ENCODE measurements at regions not wholly inside any gene's neighbourhood (a gene's known extent, or its start where the extent isn't known, plus 50 kb on each side); places are given as distances from the start of the nearest gene placed in this dataset.

DNA sequence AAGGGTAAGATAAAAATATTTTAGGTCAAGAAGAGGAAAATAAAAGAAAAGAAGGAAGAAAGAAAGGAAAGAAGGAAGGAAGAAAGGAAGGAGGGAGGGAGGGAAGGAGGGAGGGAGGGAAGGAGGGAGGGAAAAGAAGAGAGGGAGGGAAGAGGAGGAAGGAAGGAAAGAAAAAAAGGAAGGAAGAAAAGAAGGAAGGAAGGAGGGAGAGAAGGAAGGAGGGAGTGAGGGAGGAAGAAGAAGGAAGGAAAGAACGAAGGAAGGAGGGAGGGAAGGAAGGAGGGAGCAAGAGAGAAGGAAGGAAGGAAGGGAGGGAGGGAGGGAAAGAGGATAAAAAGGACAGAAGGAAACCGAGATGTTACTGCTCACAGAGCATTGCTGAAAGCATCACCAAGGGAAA is 209.5 kb upstream of the PITRM1 start:
- TF ChIP-seq ZFP3 (CRISPR knock-in tag; IDR thresholded peaks at IDR 0.05) (no peak), ESRRG (CRISPR knock-in tag; IDR thresholded peaks at IDR 0.05) (no peak), ZNF565 (CRISPR knock-in tag; conservative IDR thresholded peaks at IDR 0.05; ENCODE audit: low read depth) (no peak), CSDC2 (CRISPR knock-in tag; IDR thresholded peaks at IDR 0.05) (no peak), RARB (CRISPR knock-in tag; IDR thresholded peaks at IDR 0.05) (no peak), ARNTL (CRISPR knock-in tag; IDR thresholded peaks at IDR 0.05; ENCODE audit: borderline replicate concordance, low read depth) (no peak)
- TF ChIP-seq, protein P1, sequence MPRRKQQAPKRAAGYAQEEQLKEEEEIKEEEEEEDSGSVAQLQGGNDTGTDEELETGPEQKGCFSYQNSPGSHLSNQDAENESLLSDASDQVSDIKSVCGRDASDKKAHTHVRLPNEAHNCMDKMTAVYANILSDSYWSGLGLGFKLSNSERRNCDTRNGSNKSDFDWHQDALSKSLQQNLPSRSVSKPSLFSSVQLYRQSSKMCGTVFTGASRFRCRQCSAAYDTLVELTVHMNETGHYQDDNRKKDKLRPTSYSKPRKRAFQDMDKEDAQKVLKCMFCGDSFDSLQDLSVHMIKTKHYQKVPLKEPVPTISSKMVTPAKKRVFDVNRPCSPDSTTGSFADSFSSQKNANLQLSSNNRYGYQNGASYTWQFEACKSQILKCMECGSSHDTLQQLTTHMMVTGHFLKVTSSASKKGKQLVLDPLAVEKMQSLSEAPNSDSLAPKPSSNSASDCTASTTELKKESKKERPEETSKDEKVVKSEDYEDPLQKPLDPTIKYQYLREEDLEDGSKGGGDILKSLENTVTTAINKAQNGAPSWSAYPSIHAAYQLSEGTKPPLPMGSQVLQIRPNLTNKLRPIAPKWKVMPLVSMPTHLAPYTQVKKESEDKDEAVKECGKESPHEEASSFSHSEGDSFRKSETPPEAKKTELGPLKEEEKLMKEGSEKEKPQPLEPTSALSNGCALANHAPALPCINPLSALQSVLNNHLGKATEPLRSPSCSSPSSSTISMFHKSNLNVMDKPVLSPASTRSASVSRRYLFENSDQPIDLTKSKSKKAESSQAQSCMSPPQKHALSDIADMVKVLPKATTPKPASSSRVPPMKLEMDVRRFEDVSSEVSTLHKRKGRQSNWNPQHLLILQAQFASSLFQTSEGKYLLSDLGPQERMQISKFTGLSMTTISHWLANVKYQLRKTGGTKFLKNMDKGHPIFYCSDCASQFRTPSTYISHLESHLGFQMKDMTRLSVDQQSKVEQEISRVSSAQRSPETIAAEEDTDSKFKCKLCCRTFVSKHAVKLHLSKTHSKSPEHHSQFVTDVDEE (CRISPR knock-in tag; IDR thresholded peaks at IDR 0.05) = no peak
- TF ChIP-seq, protein P2, sequence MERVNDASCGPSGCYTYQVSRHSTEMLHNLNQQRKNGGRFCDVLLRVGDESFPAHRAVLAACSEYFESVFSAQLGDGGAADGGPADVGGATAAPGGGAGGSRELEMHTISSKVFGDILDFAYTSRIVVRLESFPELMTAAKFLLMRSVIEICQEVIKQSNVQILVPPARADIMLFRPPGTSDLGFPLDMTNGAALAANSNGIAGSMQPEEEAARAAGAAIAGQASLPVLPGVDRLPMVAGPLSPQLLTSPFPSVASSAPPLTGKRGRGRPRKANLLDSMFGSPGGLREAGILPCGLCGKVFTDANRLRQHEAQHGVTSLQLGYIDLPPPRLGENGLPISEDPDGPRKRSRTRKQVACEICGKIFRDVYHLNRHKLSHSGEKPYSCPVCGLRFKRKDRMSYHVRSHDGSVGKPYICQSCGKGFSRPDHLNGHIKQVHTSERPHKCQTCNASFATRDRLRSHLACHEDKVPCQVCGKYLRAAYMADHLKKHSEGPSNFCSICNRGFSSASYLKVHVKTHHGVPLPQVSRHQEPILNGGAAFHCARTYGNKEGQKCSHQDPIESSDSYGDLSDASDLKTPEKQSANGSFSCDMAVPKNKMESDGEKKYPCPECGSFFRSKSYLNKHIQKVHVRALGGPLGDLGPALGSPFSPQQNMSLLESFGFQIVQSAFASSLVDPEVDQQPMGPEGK (CRISPR knock-in tag; IDR thresholded peaks at IDR 0.05; ENCODE audit: borderline replicate concordance) = no peak
